ENCODE measurements at regions not wholly inside any gene's neighbourhood (a gene's known extent, or its start where the extent isn't known, plus 50 kb on each side); places are given as distances from the start of the nearest gene placed in this dataset.

- Mint-ChIP-seq H3K36me3 (ENCODE audit: insufficient read depth, unreplicated experiment) (no peaks in the 10 kb centered on the region), H3K9me3 (ENCODE audit: low read depth, unreplicated experiment) (no peaks in the 10 kb centered on the region), H3K27ac (ENCODE audit: unreplicated experiment) (no peak overlapping the region), H3K4me3 (ENCODE audit: low read depth, unreplicated experiment) (no peak overlapping the region), H3K27me3 (ENCODE audit: unreplicated experiment) (peaks cover 4% of the 10 kb centered on the region), H3K4me1 (ENCODE audit: low read depth, unreplicated experiment) (no peaks in the 10 kb centered on the region)
- no peak for DNase-seq
- no peak for TF ChIP-seq CTCF (IDR thresholded peaks at IDR 0.05; ENCODE audit: unreplicated experiment)
- CTCF ChIA-PET, result no interaction called here
- no TSS peak for BruUV-seq (replicated peaks)
- intact Hi-C loops (cut with micrococcal nuclease; ENCODE audit: unreplicated experiment), result no loop called here
Observed at GRCh38 chr15:29438703-29439055, 169.1 kb upstream of the NSMCE3 start.

GRCh38 chr15:29437888-29438702, 168.5 kb upstream of the NSMCE3 start:
- H3K36me3 Mint-ChIP-seq (ENCODE audit: insufficient read depth, unreplicated experiment), result no peaks in the 10 kb centered on the region
- DNase-seq, result no peak
- H3K4me1 Mint-ChIP-seq (ENCODE audit: low read depth, unreplicated experiment), result no peaks in the 10 kb centered on the region
- intact Hi-C loops (cut with micrococcal nuclease; ENCODE audit: unreplicated experiment), result no loop called here
- CTCF ChIA-PET, result no interaction called here
- H3K4me3 Mint-ChIP-seq (ENCODE audit: low read depth, unreplicated experiment), result no peak overlapping the region
- no peak for TF ChIP-seq CTCF (IDR thresholded peaks at IDR 0.05; ENCODE audit: unreplicated experiment)
- no peaks in the 10 kb centered on the region for H3K9me3 Mint-ChIP-seq (ENCODE audit: low read depth, unreplicated experiment)
- no peak overlapping the region for H3K27ac Mint-ChIP-seq (ENCODE audit: unreplicated experiment)
- no peaks in the 10 kb centered on the region for H3K27me3 Mint-ChIP-seq (ENCODE audit: unreplicated experiment)
- no TSS peak for BruUV-seq (replicated peaks)

GRCh38 chr15:29435811-29436210, 166.2 kb upstream of the NSMCE3 start:
- DNase-seq, result no peak
- CTCF ChIA-PET, result no interaction called here
- H3K27me3 Mint-ChIP-seq (ENCODE audit: unreplicated experiment), result no peaks in the 10 kb centered on the region

GRCh38 chr15:29434280-29434679, 164.7 kb upstream of the NSMCE3 start:
- no peaks in the 10 kb centered on the region for H3K9me3 Mint-ChIP-seq (ENCODE audit: low read depth, unreplicated experiment)
- no peaks in the 10 kb centered on the region for H3K4me1 Mint-ChIP-seq (ENCODE audit: low read depth, unreplicated experiment)
- BruUV-seq (replicated peaks), result no TSS peak
- intact Hi-C loops (cut with micrococcal nuclease; ENCODE audit: unreplicated experiment), result no loop called here
- H3K36me3 Mint-ChIP-seq (ENCODE audit: insufficient read depth, unreplicated experiment), result no peaks in the 10 kb centered on the region
- CTCF ChIA-PET, result no interaction called here
- no peaks in the 10 kb centered on the region for H3K27me3 Mint-ChIP-seq (ENCODE audit: unreplicated experiment)
- H3K4me3 Mint-ChIP-seq (ENCODE audit: low read depth, unreplicated experiment), result no peak overlapping the region
- no peak overlapping the region for H3K27ac Mint-ChIP-seq (ENCODE audit: unreplicated experiment)
- no peak for DNase-seq
- no peak for TF ChIP-seq CTCF (IDR thresholded peaks at IDR 0.05; ENCODE audit: unreplicated experiment)

More at GRCh38 chr15:29435811-29436210, 166.2 kb upstream of the NSMCE3 start:
- intact Hi-C loops (cut with micrococcal nuclease; ENCODE audit: unreplicated experiment), result no loop called here
- no peak for TF ChIP-seq CTCF (IDR thresholded peaks at IDR 0.05; ENCODE audit: unreplicated experiment)
- BruUV-seq (replicated peaks), result no TSS peak
- no peaks in the 10 kb centered on the region for H3K9me3 Mint-ChIP-seq (ENCODE audit: low read depth, unreplicated experiment)
- no peaks in the 10 kb centered on the region for H3K36me3 Mint-ChIP-seq (ENCODE audit: insufficient read depth, unreplicated experiment)
- no peak overlapping the region for H3K4me3 Mint-ChIP-seq (ENCODE audit: low read depth, unreplicated experiment)
- no peak overlapping the region for H3K27ac Mint-ChIP-seq (ENCODE audit: unreplicated experiment)
- H3K4me1 Mint-ChIP-seq (ENCODE audit: low read depth, unreplicated experiment), result no peaks in the 10 kb centered on the region

Data from Calu3 (cell line).